GM12874 (cell line): ENCODE measurements at regions not wholly inside any gene's neighbourhood (a gene's known extent, or its start where the extent isn't known, plus 50 kb on each side); places are given as distances from the start of the nearest gene placed in this dataset.

ENCODE experiments used
- TF ChIP-seq, protein P1 (sequence below): IDR thresholded peaks from 2 replicates; pipeline ENCODE4 v1.5.1; 2011; ENCODE audit warnings: low read depth, mild to moderate bottlenecking, control low read depth, low read length, moderate library complexity; ENCODE audit not compliant: insufficient read depth

DNA sequence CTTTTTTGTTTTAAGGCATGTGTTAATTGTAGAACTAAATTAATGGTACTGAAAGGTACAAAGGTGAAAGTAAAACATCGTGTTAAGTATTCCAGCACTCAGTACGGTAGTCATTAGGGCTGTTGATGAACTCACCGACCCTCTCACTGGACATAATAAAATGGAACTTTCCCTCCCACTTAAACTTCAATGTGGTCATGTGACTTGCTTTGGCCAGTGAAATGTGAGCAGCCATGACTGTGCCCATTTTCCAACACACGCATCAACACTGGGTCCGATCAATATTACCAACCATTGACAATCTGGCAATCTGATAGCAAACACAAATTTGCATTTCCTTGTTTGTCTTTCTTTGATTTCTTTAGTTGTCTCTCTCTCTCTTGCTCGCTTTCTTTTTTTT is 125.1 kb downstream of the SPP2 start:
- TF ChIP-seq, protein P1, sequence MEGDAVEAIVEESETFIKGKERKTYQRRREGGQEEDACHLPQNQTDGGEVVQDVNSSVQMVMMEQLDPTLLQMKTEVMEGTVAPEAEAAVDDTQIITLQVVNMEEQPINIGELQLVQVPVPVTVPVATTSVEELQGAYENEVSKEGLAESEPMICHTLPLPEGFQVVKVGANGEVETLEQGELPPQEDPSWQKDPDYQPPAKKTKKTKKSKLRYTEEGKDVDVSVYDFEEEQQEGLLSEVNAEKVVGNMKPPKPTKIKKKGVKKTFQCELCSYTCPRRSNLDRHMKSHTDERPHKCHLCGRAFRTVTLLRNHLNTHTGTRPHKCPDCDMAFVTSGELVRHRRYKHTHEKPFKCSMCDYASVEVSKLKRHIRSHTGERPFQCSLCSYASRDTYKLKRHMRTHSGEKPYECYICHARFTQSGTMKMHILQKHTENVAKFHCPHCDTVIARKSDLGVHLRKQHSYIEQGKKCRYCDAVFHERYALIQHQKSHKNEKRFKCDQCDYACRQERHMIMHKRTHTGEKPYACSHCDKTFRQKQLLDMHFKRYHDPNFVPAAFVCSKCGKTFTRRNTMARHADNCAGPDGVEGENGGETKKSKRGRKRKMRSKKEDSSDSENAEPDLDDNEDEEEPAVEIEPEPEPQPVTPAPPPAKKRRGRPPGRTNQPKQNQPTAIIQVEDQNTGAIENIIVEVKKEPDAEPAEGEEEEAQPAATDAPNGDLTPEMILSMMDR, result no peak

DNA sequence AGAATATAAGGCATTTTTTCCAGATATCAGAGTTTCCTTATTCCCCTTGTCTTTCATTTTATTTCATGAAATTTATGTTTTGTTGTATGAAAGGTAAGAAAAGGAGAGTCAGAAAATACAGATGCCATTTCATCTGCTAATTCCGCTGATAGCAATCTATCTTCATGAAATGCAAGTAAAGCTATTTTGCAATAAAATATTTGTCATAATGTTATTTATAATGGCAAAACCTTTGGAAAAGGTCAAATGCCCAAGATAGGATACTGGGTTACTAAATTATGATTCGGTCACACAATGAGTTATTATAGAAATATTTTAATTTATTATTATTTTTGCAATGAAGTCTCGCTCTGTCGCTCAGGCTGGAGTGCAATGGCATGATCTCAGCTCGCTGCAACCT is 124.2 kb downstream of the SPP2 start:
- TF ChIP-seq, protein P1, result no peak

DNA sequence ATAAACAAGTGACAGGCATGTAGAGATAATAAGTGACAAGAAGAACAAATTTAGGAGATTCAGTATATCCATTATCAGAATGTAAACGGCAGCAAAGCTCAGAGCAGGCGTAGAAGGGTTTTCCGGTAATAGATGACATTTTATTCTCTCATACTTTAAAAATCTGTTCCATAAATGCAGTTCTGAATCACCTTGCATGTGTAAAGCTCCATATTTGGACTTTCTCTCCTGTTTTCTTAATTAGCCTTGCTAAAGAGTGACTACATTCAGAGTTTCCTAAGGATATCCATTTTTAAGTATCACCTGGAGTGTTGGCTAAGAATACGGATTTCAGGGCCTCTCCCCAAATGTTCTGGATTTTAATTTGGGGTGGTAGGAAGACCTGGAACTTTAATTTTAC is 122.0 kb downstream of the SPP2 start:
- TF ChIP-seq, protein P1, result no peak

DNA sequence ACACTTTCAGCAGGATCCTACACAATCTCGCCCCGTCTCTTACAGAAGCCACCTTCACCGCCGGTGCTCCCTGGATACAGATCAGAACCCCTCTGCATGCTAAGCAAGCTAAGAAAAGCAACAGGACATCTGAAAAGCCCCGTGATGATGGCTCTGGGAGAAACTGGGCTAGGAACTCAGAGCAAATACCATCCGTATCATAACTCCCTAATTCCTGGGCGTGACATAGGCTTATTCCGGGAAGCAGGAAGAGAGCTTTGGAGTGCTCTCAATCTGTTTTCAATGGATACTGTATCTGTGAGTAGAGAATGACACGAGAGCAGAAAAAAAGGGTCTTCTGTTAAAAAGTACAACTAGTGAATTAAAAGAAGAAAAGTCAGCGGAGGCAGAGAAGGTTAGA is 121.6 kb downstream of the SPP2 start:
- TF ChIP-seq, protein P1, result no peak

DNA sequence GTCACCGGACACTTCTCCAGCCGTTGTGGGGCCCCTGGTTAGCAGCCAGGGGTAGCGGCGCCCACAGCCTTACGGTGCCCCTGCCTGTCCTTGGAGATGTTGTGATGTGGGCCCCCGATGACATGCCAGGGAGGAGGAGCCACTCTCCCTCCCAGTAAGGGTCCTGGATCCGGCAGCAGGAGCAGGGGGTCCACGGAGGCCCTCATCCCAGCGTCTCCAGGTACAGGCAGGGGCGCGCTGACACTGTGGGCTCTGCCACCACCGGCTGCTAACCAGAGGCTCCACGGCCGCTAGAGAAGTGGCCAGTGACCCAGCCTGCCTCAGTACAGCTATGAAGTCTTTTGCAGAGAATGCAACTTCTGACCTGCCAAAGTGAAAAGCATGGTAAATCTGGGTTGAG is 121.2 kb downstream of the SPP2 start:
- TF ChIP-seq, protein P1, result no peak

DNA sequence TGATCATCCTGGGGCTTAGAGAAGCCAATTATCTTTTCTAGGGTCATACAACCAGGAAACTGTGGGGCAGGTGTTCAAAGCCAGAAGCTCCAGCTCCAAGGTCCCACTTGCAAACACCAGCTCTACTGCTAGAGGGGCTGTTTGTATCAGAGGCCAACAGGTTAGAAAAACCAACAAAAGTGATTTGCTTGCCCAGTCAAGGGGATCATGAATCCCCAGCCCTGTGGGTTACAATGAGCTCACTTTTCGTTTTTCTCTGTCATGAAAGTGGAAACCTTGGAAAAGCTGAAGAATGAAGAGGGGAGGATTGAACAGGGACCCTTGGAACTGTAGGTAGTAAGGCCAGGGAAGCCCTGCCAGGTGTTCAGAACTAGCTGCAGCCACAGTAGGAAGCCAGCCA is 119.2 kb downstream of the SPP2 start:
- TF ChIP-seq, protein P1, result no peak

DNA sequence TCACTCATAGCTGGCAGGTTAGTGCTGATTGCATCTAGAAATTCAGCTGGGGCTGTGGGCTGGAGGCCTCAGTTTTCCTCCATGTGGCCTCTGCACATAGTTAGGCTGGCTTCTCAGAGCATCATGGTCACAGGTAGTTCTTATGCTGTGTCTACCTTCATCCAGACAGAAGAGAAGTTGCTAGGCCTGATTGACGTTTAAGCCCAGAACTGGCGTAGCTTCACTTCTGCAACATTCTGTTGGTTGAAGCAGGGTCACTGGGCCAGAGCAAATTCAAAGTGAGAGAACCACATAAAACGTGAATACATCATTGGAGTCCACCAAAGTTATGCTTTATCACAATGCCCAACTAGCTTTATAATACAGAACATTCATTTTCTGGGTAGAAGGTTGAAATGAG is 116.0 kb downstream of the SPP2 start:
- TF ChIP-seq, protein P1, result no peak

DNA sequence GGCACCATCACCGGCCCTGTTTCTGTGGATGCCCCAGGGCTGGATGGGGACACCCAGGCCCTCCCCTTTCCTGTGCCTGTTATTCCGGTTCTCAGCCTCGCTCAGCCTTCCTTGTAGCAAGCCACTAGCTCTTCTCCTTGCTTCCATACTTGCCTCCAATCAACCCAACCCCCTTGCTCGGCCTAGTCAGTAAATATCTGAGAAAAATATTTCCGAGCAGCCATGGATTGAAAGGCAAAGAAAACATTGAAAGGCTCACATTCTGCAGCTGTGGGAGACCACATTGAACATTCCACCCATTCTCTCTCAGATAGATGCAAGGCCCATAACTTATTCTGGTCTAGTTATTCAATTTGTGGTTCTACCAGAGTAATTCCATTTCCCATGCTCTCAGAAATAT is 114.9 kb downstream of the SPP2 start:
- TF ChIP-seq, protein P1, result no peak
